NCI-H526 (cell line): ENCODE measurements at regions not wholly inside any gene's neighbourhood (a gene's known extent, or its start where the extent isn't known, plus 50 kb on each side); places are given as distances from the start of the nearest gene placed in this dataset.

Source experiments
- DNase-seq, 2 experiments: peaks; one replicate each; lab custom pipeline; 2025; lab: John Stamatoyannopoulos, UW

GRCh38 chr14:39868251-39868650 lies 436.0 kb upstream of the FBXO33 start:
- DNase-seq, result no peak

- DNase-seq, result no peak
Measured at GRCh38 chr14:39863441-39863840, 431.2 kb upstream of the FBXO33 start.

GRCh38 chr14:39861696-39862095 lies 429.5 kb upstream of the FBXO33 start:
- no peak for DNase-seq

GRCh38 chr14:39861229-39861600 lies 429.0 kb upstream of the FBXO33 start:
- no peak for DNase-seq

GRCh38 chr14:39860596-39861228 lies 428.5 kb upstream of the FBXO33 start:
- no peak for DNase-seq

GRCh38 chr14:39859314-39859713 lies 427.1 kb upstream of the FBXO33 start:
- no peak for DNase-seq

- no peak for DNase-seq
Measured at GRCh38 chr14:39857376-39858055, 425.3 kb upstream of the FBXO33 start.

- DNase-seq, result no peak
Measured at GRCh38 chr14:39853441-39853840, 421.2 kb upstream of the FBXO33 start.

GRCh38 chr14:39851202-39851601 lies 419.0 kb upstream of the FBXO33 start:
- DNase-seq, result no peak

- no peak for DNase-seq
Measured at GRCh38 chr14:39847852-39848251, 415.6 kb upstream of the FBXO33 start.

GRCh38 chr14:39847194-39847593 lies 415.0 kb upstream of the FBXO33 start:
- no peak for DNase-seq

- DNase-seq, result no peak
Measured at GRCh38 chr14:39843881-39844280, 411.6 kb upstream of the FBXO33 start.

- no peak for DNase-seq
Measured at GRCh38 chr14:39841088-39841487, 408.9 kb upstream of the FBXO33 start.

GRCh38 chr14:39827901-39828655 lies 395.8 kb upstream of the FBXO33 start:
- DNase-seq, result no peak

- no peak for DNase-seq
Measured at GRCh38 chr14:39812532-39813320, 380.5 kb upstream of the FBXO33 start.

- no peak for DNase-seq
Measured at GRCh38 chr14:39807271-39807670, 375.0 kb upstream of the FBXO33 start.

GRCh38 chr14:39784461-39784860 lies 352.2 kb upstream of the FBXO33 start:
- no peak for DNase-seq

GRCh38 chr14:39781466-39781865 lies 349.2 kb upstream of the FBXO33 start:
- no peak for DNase-seq

- DNase-seq, result no peak
Measured at GRCh38 chr14:39773387-39774126, 341.3 kb upstream of the FBXO33 start.

- no peak for DNase-seq
Measured at GRCh38 chr14:39772627-39773026, 340.4 kb upstream of the FBXO33 start.

GRCh38 chr14:39768589-39768988 lies 336.4 kb upstream of the FBXO33 start:
- no peak for DNase-seq
